ENCODE measurements at regions not wholly inside any gene's neighbourhood (a gene's known extent, or its start where the extent isn't known, plus 50 kb on each side); places are given as distances from the start of the nearest gene placed in this dataset.

DNA sequence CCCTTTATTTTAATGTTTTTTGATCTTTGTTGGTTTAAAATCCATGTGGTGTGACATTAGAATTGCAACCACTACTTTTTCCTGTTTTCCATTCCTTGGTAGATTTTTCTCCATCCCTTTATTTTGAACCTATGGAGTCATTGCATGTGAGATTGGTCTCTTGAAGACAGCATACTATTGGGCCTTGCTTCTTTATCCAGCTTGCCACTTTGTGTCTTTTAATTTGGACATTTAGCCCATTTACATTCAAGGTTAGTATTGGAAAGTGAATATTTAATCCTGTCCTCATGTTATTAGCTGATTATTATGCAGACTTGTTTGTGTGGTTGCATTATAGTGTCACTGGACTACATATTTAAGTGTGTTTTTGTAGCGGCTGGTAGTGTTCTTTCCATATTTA, 782.9 kb downstream of the SLC4A3 start:
- no peak overlapping the region for H3K4me2 ChIP-seq (ENCODE audit: low read length)
- no peak overlapping the region for H2AFZ ChIP-seq (ENCODE audit: low read depth, low read length)
- H3K9me3 ChIP-seq (ENCODE audit: low read length), result no peaks in the 10 kb centered on the region
- no peak for TF ChIP-seq EZH2 (IDR thresholded peaks at IDR 0.05; ENCODE audit: borderline replicate concordance, insufficient read depth, low read length, poor library complexity, severe bottlenecking)
- TF ChIP-seq POLR2AphosphoS5 (IDR thresholded peaks at IDR 0.05), result no peak
- TF ChIP-seq SMC3 (conservative IDR thresholded peaks at IDR 0.05; ENCODE audit: poor library complexity), result no peak
- H3K27ac ChIP-seq (ENCODE audit: low read length), result no peak overlapping the region
- no peaks in the 10 kb centered on the region for H4K20me1 ChIP-seq (ENCODE audit: insufficient read depth)
- H3K36me3 ChIP-seq (ENCODE audit: insufficient read depth, low read length), result no peaks in the 10 kb centered on the region
- no peaks in the 10 kb centered on the region for H3F3A ChIP-seq (ENCODE audit: insufficient read depth, low read length, poor library complexity, severe bottlenecking)
- H3K9me2 ChIP-seq (ENCODE audit: insufficient read depth, low read length), result no peaks in the 10 kb centered on the region
- no peaks in the 10 kb centered on the region for H3K27me3 ChIP-seq (ENCODE audit: insufficient read depth, low read depth, low read length)
- no peak overlapping the region for H3K4me3 ChIP-seq (ENCODE audit: low read length)
- no peak overlapping the region for H3K9ac ChIP-seq (ENCODE audit: low read length)
- no peaks in the 10 kb centered on the region for H3K79me2 ChIP-seq (replicated peaks; ENCODE audit: insufficient read depth, low read length)

DNA sequence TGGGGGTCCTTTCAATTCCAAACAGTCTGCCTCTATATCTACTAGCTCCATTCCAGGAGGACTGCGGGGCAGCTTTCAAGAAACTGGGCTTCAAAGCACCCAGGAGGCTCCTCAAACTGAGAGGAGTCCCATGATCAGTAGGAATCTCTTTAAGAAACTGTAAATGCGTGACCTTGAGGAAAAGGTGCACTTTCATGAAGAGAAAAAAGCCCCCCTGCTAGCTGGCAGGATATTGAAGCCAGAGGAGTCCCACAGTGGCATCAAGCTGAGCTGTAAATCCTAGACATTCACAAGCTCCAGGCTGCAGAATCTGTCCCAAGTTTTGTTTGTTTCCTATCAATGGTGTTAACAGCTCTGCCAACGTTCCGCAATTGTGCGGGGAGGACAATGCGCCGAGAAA, 790.1 kb downstream of the SLC4A3 start:
- no peak for TF ChIP-seq POLR2AphosphoS5 (IDR thresholded peaks at IDR 0.05)
- no peak for TF ChIP-seq MXI1 (conservative IDR thresholded peaks at IDR 0.05; ENCODE audit: poor library complexity, severe bottlenecking)
- TF ChIP-seq, protein P1, sequence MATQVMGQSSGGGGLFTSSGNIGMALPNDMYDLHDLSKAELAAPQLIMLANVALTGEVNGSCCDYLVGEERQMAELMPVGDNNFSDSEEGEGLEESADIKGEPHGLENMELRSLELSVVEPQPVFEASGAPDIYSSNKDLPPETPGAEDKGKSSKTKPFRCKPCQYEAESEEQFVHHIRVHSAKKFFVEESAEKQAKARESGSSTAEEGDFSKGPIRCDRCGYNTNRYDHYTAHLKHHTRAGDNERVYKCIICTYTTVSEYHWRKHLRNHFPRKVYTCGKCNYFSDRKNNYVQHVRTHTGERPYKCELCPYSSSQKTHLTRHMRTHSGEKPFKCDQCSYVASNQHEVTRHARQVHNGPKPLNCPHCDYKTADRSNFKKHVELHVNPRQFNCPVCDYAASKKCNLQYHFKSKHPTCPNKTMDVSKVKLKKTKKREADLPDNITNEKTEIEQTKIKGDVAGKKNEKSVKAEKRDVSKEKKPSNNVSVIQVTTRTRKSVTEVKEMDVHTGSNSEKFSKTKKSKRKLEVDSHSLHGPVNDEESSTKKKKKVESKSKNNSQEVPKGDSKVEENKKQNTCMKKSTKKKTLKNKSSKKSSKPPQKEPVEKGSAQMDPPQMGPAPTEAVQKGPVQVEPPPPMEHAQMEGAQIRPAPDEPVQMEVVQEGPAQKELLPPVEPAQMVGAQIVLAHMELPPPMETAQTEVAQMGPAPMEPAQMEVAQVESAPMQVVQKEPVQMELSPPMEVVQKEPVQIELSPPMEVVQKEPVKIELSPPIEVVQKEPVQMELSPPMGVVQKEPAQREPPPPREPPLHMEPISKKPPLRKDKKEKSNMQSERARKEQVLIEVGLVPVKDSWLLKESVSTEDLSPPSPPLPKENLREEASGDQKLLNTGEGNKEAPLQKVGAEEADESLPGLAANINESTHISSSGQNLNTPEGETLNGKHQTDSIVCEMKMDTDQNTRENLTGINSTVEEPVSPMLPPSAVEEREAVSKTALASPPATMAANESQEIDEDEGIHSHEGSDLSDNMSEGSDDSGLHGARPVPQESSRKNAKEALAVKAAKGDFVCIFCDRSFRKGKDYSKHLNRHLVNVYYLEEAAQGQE (IDR thresholded peaks at IDR 0.05; ENCODE audit: borderline replicate concordance), result no peak
- no peak for TF ChIP-seq EZH2 (IDR thresholded peaks at IDR 0.05; ENCODE audit: borderline replicate concordance, insufficient read depth, low read length, poor library complexity, severe bottlenecking)
- no peak for TF ChIP-seq SMC3 (conservative IDR thresholded peaks at IDR 0.05; ENCODE audit: poor library complexity)
- no peak for TF ChIP-seq RAD21 (conservative IDR thresholded peaks at IDR 0.05)
- TF ChIP-seq EP300 (conservative IDR thresholded peaks at IDR 0.05; ENCODE audit: poor library complexity, severe bottlenecking), result no peak
- no peak for TF ChIP-seq CTCF (IDR thresholded peaks at IDR 0.05; ENCODE audit: poor library complexity, severe bottlenecking)
- TF ChIP-seq TAF1 (IDR thresholded peaks at IDR 0.05; ENCODE audit: low read depth), result no peak
- H3K9ac ChIP-seq (ENCODE audit: low read length), result no peak overlapping the region
- H3K27ac ChIP-seq (ENCODE audit: low read length), result no peak overlapping the region
- H4K20me1 ChIP-seq (ENCODE audit: insufficient read depth), result no peaks in the 10 kb centered on the region
- H3K36me3 ChIP-seq (ENCODE audit: insufficient read depth, low read length), result no peaks in the 10 kb centered on the region
- no peak overlapping the region for H2AFZ ChIP-seq (ENCODE audit: low read depth, low read length)
- no peaks in the 10 kb centered on the region for H3K79me2 ChIP-seq (replicated peaks; ENCODE audit: insufficient read depth, low read length)
- no peak overlapping the region for H3K4me3 ChIP-seq (ENCODE audit: low read length)
- H3F3A ChIP-seq (ENCODE audit: insufficient read depth, low read length, poor library complexity, severe bottlenecking), result no peaks in the 10 kb centered on the region
- H3K9me3 ChIP-seq (ENCODE audit: low read length), result no peaks in the 10 kb centered on the region
- H3K27me3 ChIP-seq (ENCODE audit: insufficient read depth, low read depth, low read length), result no peaks in the 10 kb centered on the region
- no peak overlapping the region for H3K4me2 ChIP-seq (ENCODE audit: low read length)
- H3K9me2 ChIP-seq (ENCODE audit: insufficient read depth, low read length), result no peaks in the 10 kb centered on the region

- H2AFZ ChIP-seq (ENCODE audit: low read depth, low read length), result no peak overlapping the region
- no peaks in the 10 kb centered on the region for H3K9me2 ChIP-seq (ENCODE audit: insufficient read depth, low read length)
- H4K20me1 ChIP-seq (ENCODE audit: insufficient read depth), result no peaks in the 10 kb centered on the region
- no peak overlapping the region for H3K4me2 ChIP-seq (ENCODE audit: low read length)
- no peak overlapping the region for H3K27ac ChIP-seq (ENCODE audit: low read length)
- no peak overlapping the region for H3K9ac ChIP-seq (ENCODE audit: low read length)
- H3F3A ChIP-seq (ENCODE audit: insufficient read depth, low read length, poor library complexity, severe bottlenecking), result no peaks in the 10 kb centered on the region
- no peaks in the 10 kb centered on the region for H3K36me3 ChIP-seq (ENCODE audit: insufficient read depth, low read length)
- no peak for TF ChIP-seq RAD21 (conservative IDR thresholded peaks at IDR 0.05)
- no peak for TF ChIP-seq SMC3 (conservative IDR thresholded peaks at IDR 0.05; ENCODE audit: poor library complexity)
- TF ChIP-seq POLR2AphosphoS5 (IDR thresholded peaks at IDR 0.05), result no peak
- TF ChIP-seq EP300 (conservative IDR thresholded peaks at IDR 0.05; ENCODE audit: poor library complexity, severe bottlenecking), result no peak
- no peak for TF ChIP-seq TAF1 (IDR thresholded peaks at IDR 0.05; ENCODE audit: low read depth)
- TF ChIP-seq CTCF (IDR thresholded peaks at IDR 0.05; ENCODE audit: poor library complexity, severe bottlenecking), result no peak
- TF ChIP-seq, protein P1 (IDR thresholded peaks at IDR 0.05; ENCODE audit: borderline replicate concordance), result no peak
- TF ChIP-seq MXI1 (conservative IDR thresholded peaks at IDR 0.05; ENCODE audit: poor library complexity, severe bottlenecking), result no peak
- TF ChIP-seq EZH2 (IDR thresholded peaks at IDR 0.05; ENCODE audit: borderline replicate concordance, insufficient read depth, low read length, poor library complexity, severe bottlenecking), result no peak
- no peaks in the 10 kb centered on the region for H3K79me2 ChIP-seq (replicated peaks; ENCODE audit: insufficient read depth, low read length)
- no peaks in the 10 kb centered on the region for H3K9me3 ChIP-seq (ENCODE audit: low read length)
- H3K27me3 ChIP-seq (ENCODE audit: insufficient read depth, low read depth, low read length), result no peaks in the 10 kb centered on the region
- no peak overlapping the region for H3K4me3 ChIP-seq (ENCODE audit: low read length)
Measured at GRCh38 chr2:220419647-220420046, 792.2 kb downstream of the SLC4A3 start.
